ENCODE measurements at regions not wholly inside any gene's neighbourhood (a gene's known extent, or its start where the extent isn't known, plus 50 kb on each side); places are given as distances from the start of the nearest gene placed in this dataset.

- H3K9me3 ChIP-seq (ENCODE audit: low read length), result peaks cover 2% of the 10 kb centered on the region
- H3K9me2 ChIP-seq (ENCODE audit: insufficient read depth, low read length), result no peaks in the 10 kb centered on the region
- H4K20me1 ChIP-seq (ENCODE audit: insufficient read depth), result no peaks in the 10 kb centered on the region
- no peaks in the 10 kb centered on the region for H3K27me3 ChIP-seq (ENCODE audit: insufficient read depth, low read depth, low read length)
- no peak overlapping the region for H3K4me3 ChIP-seq (ENCODE audit: low read length)
- no peak overlapping the region for H3K9ac ChIP-seq (ENCODE audit: low read length)
- H2AFZ ChIP-seq (ENCODE audit: low read depth, low read length), result no peak overlapping the region
- TF ChIP-seq SMC3 (conservative IDR thresholded peaks at IDR 0.05; ENCODE audit: poor library complexity) (no peak), EP300 (conservative IDR thresholded peaks at IDR 0.05; ENCODE audit: poor library complexity, severe bottlenecking) (no peak), REST (IDR thresholded peaks at IDR 0.05; ENCODE audit: borderline replicate concordance) (no peak), RAD21 (conservative IDR thresholded peaks at IDR 0.05) (no peak)
- H3K79me2 ChIP-seq (replicated peaks; ENCODE audit: insufficient read depth, low read length), result no peaks in the 10 kb centered on the region
- H3F3A ChIP-seq (ENCODE audit: insufficient read depth, low read length, poor library complexity, severe bottlenecking), result no peaks in the 10 kb centered on the region
- H3K4me2 ChIP-seq (ENCODE audit: low read length), result no peak overlapping the region
- H3K27ac ChIP-seq (ENCODE audit: low read length), result no peak overlapping the region
- H3K36me3 ChIP-seq (ENCODE audit: insufficient read depth, low read length), result no peaks in the 10 kb centered on the region
Measured at GRCh38 chr11:103546236-103546635, 437.0 kb downstream of the DYNC2H1 start.

DNA sequence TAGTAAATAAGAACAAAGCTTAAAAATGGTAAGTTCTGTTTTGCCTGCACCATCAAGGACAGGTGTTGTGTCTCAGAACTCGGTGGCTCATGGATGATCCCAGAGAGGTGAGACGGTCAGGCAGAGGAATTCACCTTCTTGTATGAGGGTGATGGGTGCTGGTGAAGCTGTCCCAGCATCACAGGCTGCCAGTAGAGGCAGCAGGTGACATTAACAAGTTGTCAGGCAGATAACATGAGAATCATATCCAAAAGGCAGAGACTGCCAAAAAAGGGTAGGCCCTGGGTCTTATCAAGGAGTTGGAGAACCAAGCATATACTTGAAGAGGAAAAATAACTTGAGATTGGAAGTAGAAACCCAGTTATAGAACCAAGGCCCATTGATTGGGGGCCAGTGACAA is 437.8 kb downstream of the DYNC2H1 start:
- Histone ChIP-seq H3K9me3 (ENCODE audit: low read length) (no peaks in the 10 kb centered on the region), H3K4me2 (ENCODE audit: low read length) (no peak overlapping the region), H3K79me2 (replicated peaks; ENCODE audit: insufficient read depth, low read length) (no peaks in the 10 kb centered on the region), H3K27ac (ENCODE audit: low read length) (no peak overlapping the region), H3K4me3 (ENCODE audit: low read length) (no peak overlapping the region), H3K27me3 (ENCODE audit: insufficient read depth, low read depth, low read length) (no peaks in the 10 kb centered on the region), H4K20me1 (ENCODE audit: insufficient read depth) (no peaks in the 10 kb centered on the region), H3F3A (ENCODE audit: insufficient read depth, low read length, poor library complexity, severe bottlenecking) (no peaks in the 10 kb centered on the region), H3K9ac (ENCODE audit: low read length) (no peak overlapping the region), H2AFZ (ENCODE audit: low read depth, low read length) (no peak overlapping the region), H3K36me3 (ENCODE audit: insufficient read depth, low read length) (no peaks in the 10 kb centered on the region), H3K9me2 (ENCODE audit: insufficient read depth, low read length) (no peaks in the 10 kb centered on the region)
- TF ChIP-seq POLR2AphosphoS5 (IDR thresholded peaks at IDR 0.05) (no peak), SMC3 (conservative IDR thresholded peaks at IDR 0.05; ENCODE audit: poor library complexity) (no peak), EP300 (conservative IDR thresholded peaks at IDR 0.05; ENCODE audit: poor library complexity, severe bottlenecking) (no peak), RAD21 (conservative IDR thresholded peaks at IDR 0.05) (no peak), EZH2 (IDR thresholded peaks at IDR 0.05; ENCODE audit: borderline replicate concordance, insufficient read depth, low read length, poor library complexity, severe bottlenecking) (no peak), MXI1 (conservative IDR thresholded peaks at IDR 0.05; ENCODE audit: poor library complexity, severe bottlenecking) (no peak)
- TF ChIP-seq, protein P1, sequence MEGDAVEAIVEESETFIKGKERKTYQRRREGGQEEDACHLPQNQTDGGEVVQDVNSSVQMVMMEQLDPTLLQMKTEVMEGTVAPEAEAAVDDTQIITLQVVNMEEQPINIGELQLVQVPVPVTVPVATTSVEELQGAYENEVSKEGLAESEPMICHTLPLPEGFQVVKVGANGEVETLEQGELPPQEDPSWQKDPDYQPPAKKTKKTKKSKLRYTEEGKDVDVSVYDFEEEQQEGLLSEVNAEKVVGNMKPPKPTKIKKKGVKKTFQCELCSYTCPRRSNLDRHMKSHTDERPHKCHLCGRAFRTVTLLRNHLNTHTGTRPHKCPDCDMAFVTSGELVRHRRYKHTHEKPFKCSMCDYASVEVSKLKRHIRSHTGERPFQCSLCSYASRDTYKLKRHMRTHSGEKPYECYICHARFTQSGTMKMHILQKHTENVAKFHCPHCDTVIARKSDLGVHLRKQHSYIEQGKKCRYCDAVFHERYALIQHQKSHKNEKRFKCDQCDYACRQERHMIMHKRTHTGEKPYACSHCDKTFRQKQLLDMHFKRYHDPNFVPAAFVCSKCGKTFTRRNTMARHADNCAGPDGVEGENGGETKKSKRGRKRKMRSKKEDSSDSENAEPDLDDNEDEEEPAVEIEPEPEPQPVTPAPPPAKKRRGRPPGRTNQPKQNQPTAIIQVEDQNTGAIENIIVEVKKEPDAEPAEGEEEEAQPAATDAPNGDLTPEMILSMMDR (IDR thresholded peaks at IDR 0.05; ENCODE audit: poor library complexity, severe bottlenecking), result no peak

DNA sequence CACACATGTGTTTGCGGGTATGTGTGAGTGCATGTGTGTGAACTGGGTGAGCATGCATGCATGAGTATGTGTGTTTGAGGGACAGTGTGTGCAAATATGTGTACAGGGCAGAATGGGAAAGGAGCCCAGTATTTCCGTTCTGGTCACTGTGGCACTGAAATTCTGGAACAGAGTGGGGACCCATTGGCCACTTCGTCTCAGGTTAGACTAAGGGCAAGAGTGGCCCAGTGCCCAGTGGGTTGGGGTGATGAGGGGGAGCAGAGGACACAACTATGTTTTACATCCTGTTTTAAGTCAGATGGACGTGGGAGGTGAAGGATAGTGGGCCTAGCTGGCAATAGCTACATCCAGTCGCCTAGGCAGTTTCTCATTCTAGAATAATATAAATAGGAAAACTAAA is 438.5 kb downstream of the DYNC2H1 start:
- no peak for TF ChIP-seq SMC3 (conservative IDR thresholded peaks at IDR 0.05; ENCODE audit: poor library complexity)
- Histone ChIP-seq H4K20me1 (ENCODE audit: insufficient read depth) (no peaks in the 10 kb centered on the region), H3K9ac (ENCODE audit: low read length) (no peak overlapping the region), H3K36me3 (ENCODE audit: insufficient read depth, low read length) (no peaks in the 10 kb centered on the region), H3K27me3 (ENCODE audit: insufficient read depth, low read depth, low read length) (no peaks in the 10 kb centered on the region), H2AFZ (ENCODE audit: low read depth, low read length) (no peak overlapping the region), H3K79me2 (replicated peaks; ENCODE audit: insufficient read depth, low read length) (no peaks in the 10 kb centered on the region), H3K4me3 (ENCODE audit: low read length) (no peak overlapping the region), H3K27ac (ENCODE audit: low read length) (no peak overlapping the region), H3F3A (ENCODE audit: insufficient read depth, low read length, poor library complexity, severe bottlenecking) (no peaks in the 10 kb centered on the region), H3K4me2 (ENCODE audit: low read length) (no peak overlapping the region), H3K9me3 (ENCODE audit: low read length) (no peaks in the 10 kb centered on the region), H3K9me2 (ENCODE audit: insufficient read depth, low read length) (no peaks in the 10 kb centered on the region)
